ENCODE measurements at regions not wholly inside any gene's neighbourhood (a gene's known extent, or its start where the extent isn't known, plus 50 kb on each side); places are given as distances from the start of the nearest gene placed in this dataset.

GRCh38 chr13:110010404-110011138 lies 224.2 kb upstream of the IRS2 start:
- FAIRE-seq = no peak

DNA sequence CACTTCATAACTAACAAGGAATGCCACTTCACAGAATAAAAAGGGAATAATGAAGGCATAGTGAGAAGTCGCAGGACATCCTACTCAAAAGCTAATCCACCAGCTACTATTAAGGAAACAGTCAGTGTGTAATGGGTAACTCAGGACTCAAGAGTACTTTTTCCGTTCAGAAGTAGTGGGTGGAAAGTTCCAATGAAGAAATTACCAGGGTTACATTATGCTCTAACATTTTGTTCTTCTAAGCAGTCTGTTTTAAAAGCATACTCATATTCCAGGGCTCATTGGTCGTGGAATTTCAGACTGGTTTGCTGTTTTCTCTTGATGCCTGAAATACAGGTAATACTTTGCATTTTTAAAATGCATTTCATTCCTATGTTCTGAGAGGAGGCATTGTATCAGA lies 222.4 kb upstream of the IRS2 start:
- DNase-seq (ENCODE audit: insufficient read length, low spot score) (no peak), FAIRE-seq (no peak)
- TF ChIP-seq CTCF (IDR thresholded peaks at IDR 0.05; ENCODE audit: insufficient read depth, missing control alignments) = no peak

More at GRCh38 chr13:110010404-110011138, 224.2 kb upstream of the IRS2 start:
- no peak for TF ChIP-seq CTCF (IDR thresholded peaks at IDR 0.05; ENCODE audit: insufficient read depth, missing control alignments)
- DNase-seq (ENCODE audit: insufficient read length, low spot score) = no peak

DNA sequence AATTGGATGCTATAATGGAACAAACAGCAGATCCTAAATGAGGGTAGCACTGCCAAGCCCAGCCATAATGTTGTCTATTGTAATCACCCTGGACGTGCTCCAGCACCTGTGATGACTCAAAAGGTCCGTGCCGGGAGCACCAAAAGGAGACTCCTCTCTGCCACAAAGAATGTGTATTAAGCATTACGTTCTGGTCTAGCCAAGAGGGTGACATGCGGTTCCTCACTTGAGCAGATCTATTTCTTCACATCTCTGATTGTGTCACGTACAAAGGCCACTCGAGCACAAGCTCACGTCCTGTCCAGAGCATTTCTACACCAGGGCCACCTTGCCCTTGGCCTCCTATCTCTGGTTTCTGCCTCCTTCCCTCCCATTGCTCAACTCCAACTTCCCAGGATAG lies 219.9 kb upstream of the IRS2 start:
- no peak for DNase-seq (ENCODE audit: insufficient read length, low spot score)
- TF ChIP-seq CTCF (IDR thresholded peaks at IDR 0.05; ENCODE audit: insufficient read depth, missing control alignments) = no peak
- no peak for FAIRE-seq

DNA sequence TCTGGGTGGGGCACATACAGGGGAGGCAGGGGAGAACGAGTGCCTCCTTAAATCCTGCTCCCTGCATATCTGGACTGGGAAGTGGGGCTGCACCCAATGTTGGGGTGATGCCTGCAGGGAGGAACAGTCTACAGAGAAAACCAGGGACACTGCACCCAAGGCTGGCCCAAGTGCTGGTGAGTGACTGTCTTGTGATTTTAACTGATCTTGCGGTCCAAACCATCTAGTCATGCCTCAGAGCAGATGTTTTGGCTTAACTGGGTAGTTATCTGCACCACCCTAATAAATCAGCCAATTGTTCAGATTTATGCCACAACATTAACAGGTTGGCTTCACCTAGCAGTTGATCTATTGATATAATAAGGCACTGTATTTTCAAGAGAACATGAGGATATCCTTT lies 219.2 kb upstream of the IRS2 start:
- no peak for DNase-seq (ENCODE audit: insufficient read length, low spot score)
- TF ChIP-seq CTCF (IDR thresholded peaks at IDR 0.05; ENCODE audit: insufficient read depth, missing control alignments) = no peak
- no peak for FAIRE-seq

DNA sequence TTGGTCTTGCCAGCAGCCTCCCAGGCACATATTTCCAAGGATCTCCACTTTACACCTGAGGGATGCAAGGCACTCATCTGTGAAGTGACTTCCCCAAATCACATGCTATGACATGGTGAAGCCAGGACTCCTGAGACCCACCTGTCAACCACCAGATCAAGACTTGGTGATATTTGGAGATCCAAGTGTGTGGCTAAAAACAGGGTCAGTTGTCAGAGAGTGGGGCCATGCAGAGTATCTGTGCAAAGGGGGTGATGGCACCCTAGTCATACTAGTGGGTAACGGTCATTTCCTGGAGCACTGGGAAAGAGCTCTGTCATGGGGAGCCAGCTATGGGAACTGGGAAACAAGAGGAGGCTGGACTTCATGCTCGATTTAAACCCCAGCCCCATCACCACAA lies 218.4 kb upstream of the IRS2 start:
- no peak for TF ChIP-seq CTCF (IDR thresholded peaks at IDR 0.05; ENCODE audit: insufficient read depth, missing control alignments)
- no peak for FAIRE-seq
- DNase-seq (ENCODE audit: insufficient read length, low spot score) = no peak

- no peak for DNase-seq (ENCODE audit: insufficient read length, low spot score)
- FAIRE-seq = no peak
- no peak for TF ChIP-seq CTCF (IDR thresholded peaks at IDR 0.05; ENCODE audit: insufficient read depth, missing control alignments)
These were observed 215.4 kb upstream of the IRS2 start for GRCh38 chr13:110001670-110002275.
